ENCODE measurements at regions not wholly inside any gene's neighbourhood (a gene's known extent, or its start where the extent isn't known, plus 50 kb on each side); places are given as distances from the start of the nearest gene placed in this dataset.

DNA sequence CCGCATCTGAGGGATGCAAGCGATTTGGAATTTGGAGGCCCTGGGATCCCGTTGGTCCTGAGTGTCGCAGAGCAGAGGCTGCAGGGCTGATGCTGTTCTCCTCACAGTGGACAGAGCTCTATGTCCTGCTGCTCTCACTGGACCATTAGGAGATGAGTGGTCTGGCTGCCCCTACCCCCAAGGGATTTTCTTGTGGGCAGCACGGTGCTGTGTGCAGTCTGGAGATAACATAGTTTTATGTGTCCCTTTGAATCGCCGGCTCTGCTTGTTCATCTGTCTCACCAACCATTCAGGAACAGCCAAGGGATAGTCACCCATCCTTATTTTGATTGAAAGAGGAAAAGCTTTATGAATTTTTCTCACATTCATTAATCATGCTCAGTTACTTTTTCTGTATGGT lies 49.9 kb downstream of the CHRM3 start:
- Histone ChIP-seq H3K4me1 (peaks cover 0 to 48% (median 38%) of the 10 kb centered on the region in 4 donors), H3K4me3 (no peak overlapping the region), H3K27me3 (no peaks in the 10 kb centered on the region), H3K27ac (no peak overlapping the region), H3K9me3 (no peaks in the 10 kb centered on the region), H3K36me3 (no peaks in the 10 kb centered on the region)
- TF ChIP-seq POLR2A (IDR thresholded peaks at IDR 0.05), result no peak
- intact Hi-C loops (cut with DNase I), result no loop called here
- WGBS, 2 donors, result 93% methylated on average over 7 of the region's 7 CpGs
- DNase-seq, result no peak

DNA sequence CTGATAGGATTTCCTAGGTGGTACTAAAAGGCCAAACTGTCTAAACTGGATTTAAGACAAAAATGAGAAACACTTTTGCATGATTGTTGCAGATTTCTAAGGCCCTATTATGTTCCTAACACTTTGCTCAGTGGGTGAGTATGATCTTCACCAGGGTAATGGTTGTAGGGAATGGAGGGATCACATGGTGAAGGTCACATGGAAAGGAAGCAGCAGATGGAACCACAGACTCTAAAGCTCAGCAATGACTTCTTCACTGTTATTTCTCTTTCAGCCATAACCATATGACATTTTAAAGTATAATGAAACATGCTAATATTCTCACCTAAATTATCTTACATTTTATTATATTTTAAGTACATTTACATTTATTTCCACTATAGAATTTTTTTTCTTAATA lies 51.5 kb downstream of the CHRM3 start:
- intact Hi-C loops (cut with DNase I), result no loop called here
- peak overlapping the region in 1 of 4 donors; percentile 51 for H3K27ac ChIP-seq
- TF ChIP-seq CTCF (IDR thresholded peaks at IDR 0.05) (no peak), POLR2AphosphoS5 (IDR thresholded peaks at IDR 0.05) (no peak), POLR2A (IDR thresholded peaks at IDR 0.05) (no peak), EP300 (IDR thresholded peaks at IDR 0.05) (no peak)
- H3K4me3 ChIP-seq, result no peak overlapping the region
- no peaks in the 10 kb centered on the region for H3K9me3 ChIP-seq
- no peak for DNase-seq
- H3K36me3 ChIP-seq, result no peaks in the 10 kb centered on the region
- H3K27me3 ChIP-seq, result no peaks in the 10 kb centered on the region
- peaks cover 0 to 54% (median 33%) of the 10 kb centered on the region in 4 donors for H3K4me1 ChIP-seq

DNA sequence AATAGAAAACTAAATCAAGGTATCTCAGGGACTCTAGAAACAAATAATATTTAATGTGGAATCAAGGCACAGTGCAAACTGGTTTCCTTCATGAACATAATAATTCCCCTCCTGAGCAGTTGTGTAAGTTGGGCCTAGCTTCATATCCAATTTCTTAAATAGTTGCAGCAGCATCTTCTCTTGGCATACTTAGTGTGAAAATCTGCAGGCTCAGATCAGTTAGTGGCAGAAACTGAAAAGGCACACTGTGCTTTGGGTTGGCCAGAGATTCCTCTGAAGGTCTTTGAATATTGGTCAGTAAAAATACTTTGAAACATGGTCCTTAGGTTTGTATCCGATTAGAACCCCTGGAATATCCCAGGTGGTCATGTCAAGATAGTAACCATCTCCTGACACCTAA lies 52.5 kb downstream of the CHRM3 start:
- Histone ChIP-seq H3K4me3 (no peak overlapping the region), H3K4me1 (peaks cover 0 to 54% (median 32%) of the 10 kb centered on the region in 4 donors), H3K9me3 (no peaks in the 10 kb centered on the region), H3K27ac (peak overlapping the region in 2 of 4 donors; percentile 45 to 51), H3K27me3 (no peaks in the 10 kb centered on the region), H3K36me3 (no peaks in the 10 kb centered on the region)
- intact Hi-C loops (cut with DNase I), result no loop called here
- no peak for TF ChIP-seq CTCF (IDR thresholded peaks at IDR 0.05)
- no peak for TF ChIP-seq POLR2AphosphoS5 (IDR thresholded peaks at IDR 0.05)
- no peak for TF ChIP-seq POLR2A (IDR thresholded peaks at IDR 0.05)
- no peak for TF ChIP-seq EP300 (IDR thresholded peaks at IDR 0.05)
- 94 to 97% methylated on average over 1 of the region's 1 CpG for WGBS, 2 donors
- no peak for DNase-seq

- H3K4me3 ChIP-seq, result peak overlapping the region in 1 of 4 donors; percentile 2
- H3K4me1 ChIP-seq, result peaks cover 0 to 71% (median 25%) of the 10 kb centered on the region in 4 donors
- no peaks in the 10 kb centered on the region for H3K36me3 ChIP-seq
- WGBS, 2 donors, result 73 to 76% methylated on average over 5 of the region's 5 CpGs
- no peak for DNase-seq
- intact Hi-C loops (cut with DNase I), result no loop called here
- H3K27ac ChIP-seq, result peak overlapping the region; percentile 35 to 74 (median 59)
- H3K9me3 ChIP-seq, result no peaks in the 10 kb centered on the region
- no peaks in the 10 kb centered on the region for H3K27me3 ChIP-seq
- TF ChIP-seq EP300 (IDR thresholded peaks at IDR 0.05) (no peak), CTCF (IDR thresholded peaks at IDR 0.05) (no peak), POLR2AphosphoS5 (IDR thresholded peaks at IDR 0.05) (no peak), POLR2A (IDR thresholded peaks at IDR 0.05) (no peak)
Measured at GRCh38 chr1:239443361-239443760, 57.0 kb downstream of the CHRM3 start.

DNA sequence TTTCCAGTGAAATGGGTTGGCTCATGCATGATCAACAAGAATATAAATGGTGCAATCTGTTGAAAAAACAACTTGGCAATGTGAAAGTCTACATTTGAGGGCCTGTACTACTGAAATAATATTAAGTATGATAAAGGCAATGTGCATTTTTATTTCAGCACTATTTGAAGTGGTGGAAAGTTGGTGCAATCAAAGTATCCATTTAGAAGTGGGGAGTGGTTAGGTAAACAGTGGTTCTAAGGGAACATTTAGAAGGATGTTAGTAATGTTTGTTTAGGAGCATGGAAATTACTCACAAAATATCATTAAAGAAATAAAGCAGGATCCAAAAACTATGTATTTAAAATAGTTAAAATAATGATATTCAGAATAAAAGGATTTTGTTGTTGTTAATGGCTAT lies 60.2 kb downstream of the CHRM3 start:
- H3K36me3 ChIP-seq, result no peaks in the 10 kb centered on the region
- H3K27ac ChIP-seq, result no peak overlapping the region
- intact Hi-C loops (cut with DNase I), result no loop called here
- TF ChIP-seq EP300 (IDR thresholded peaks at IDR 0.05) (no peak), POLR2A (IDR thresholded peaks at IDR 0.05) (no peak), CTCF (IDR thresholded peaks at IDR 0.05) (no peak), POLR2AphosphoS5 (IDR thresholded peaks at IDR 0.05) (no peak)
- DNase-seq, result no peak
- peaks cover 0 to 80% (median 31%) of the 10 kb centered on the region in 4 donors for H3K4me1 ChIP-seq
- H3K9me3 ChIP-seq, result no peaks in the 10 kb centered on the region
- no peaks in the 10 kb centered on the region for H3K27me3 ChIP-seq
- H3K4me3 ChIP-seq, result no peak overlapping the region
